Islet of Langerhans (tissue), 1 donor: ENCODE measurements at regions not wholly inside any gene's neighbourhood (a gene's known extent, or its start where the extent isn't known, plus 50 kb on each side); places are given as distances from the start of the nearest gene placed in this dataset.
"Not testable (repeated sequence)": the region's sequence is repeated elsewhere in the genome, so short reads cannot be mapped to it uniquely, and the experiment has no call there.

Experiments used
- FAIRE-seq: peaks from one replicate; lab custom pipeline; 2011; peaks lifted over from hg19 to GRCh38; lab: Jason Lieb, UNC

DNA sequence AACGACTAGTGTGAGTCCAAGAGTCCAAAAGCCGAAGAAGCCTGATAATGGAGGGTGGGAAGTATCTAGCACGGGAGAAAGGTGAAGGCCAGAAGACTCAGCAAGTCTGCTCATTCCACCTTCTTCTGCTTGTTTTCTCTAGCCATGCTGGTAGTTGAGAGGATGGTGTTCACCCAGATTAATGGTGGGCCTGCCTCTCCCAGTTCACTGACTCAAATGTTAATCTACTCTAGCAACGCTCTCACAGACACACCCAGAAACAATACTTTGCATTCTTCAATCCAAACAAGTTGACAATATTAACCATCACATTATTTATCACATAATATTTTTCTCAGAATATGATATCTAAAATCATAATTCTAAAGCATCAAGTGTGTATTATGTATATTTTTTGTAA lies 1055.1 kb upstream of the PCDH10 start:
- FAIRE-seq, result no peak

DNA sequence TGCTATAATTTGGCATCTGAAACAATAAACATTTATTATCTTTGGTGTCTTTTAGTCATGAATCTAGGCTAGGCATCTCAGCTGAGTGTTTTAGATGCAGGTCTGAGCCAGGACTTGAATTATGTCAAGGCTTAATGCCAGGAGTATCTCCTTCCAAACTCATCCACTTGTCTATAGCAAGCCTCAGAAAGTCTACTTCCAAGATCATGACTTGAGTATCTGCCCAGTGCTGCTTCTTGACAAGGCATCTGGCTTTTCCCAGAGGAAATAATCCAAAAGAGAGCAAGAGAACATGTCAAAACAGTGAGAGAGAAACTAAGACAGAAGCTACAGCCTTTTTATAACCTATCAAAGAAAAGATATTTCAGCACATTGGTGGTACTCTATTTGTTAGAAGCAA lies 1052.1 kb upstream of the PCDH10 start:
- FAIRE-seq, result no peak

GRCh38 chr4:132101526-132101925 lies 1047.6 kb upstream of the PCDH10 start:
- FAIRE-seq, result no peak

DNA sequence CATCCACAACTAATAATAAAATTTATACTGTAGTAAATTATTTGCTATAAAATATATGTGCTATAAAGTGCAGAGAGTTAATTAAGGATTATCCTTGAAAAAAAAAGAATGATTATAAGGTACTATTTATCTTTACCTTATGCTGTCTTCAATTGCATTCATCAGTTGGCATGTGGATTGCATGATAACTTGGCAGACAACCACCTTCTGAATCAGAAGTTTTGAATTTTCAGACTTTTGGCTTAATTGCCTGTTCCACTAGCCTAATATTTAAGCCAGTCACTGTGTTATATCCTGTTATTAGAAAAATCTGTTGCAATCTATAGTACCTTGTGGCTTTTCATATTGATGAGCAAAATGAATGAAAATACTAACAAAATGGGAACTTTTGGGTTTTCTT lies 1040.3 kb upstream of the PCDH10 start:
- no peak for FAIRE-seq

DNA sequence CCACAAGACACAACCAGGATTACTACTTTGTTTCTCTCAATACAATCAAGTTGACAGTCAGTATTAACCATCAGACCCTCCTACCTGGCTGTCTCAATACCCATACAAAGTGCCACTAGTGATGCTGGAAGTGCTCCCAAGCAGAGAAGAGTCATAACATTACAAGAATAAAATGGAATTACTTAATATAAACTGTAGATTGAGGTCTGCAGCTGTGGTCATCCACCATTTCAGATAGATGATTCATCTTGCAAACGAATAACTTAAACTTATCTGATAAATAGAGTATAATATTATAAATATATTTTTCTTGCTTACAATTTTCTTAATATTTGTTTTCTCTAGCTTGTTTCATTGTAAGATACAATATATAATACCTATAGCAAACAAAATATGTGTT lies 1034.2 kb upstream of the PCDH10 start:
- no peak for FAIRE-seq

DNA sequence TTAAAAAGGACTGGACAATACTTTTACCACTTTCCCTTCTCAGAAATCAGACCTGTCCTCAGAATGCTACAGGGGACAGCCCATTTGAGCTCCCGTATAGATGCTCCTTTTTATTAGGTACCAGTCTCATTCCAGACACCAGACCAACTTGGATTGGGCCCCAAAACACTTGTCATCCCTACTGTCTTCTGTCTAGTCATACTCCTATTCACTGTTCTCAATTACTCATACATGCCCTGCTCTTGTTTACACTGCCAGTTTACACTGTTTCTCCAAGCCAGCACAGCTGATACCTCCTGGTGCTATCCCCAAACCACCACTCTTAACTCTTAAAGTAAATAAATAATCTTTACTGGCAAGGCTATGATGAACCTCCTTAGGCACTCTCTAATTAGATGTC lies 1026.4 kb upstream of the PCDH10 start:
- not testable (repeated sequence) for FAIRE-seq

GRCh38 chr4:132123870-132124623 lies 1025.0 kb upstream of the PCDH10 start:
- no peak for FAIRE-seq

DNA sequence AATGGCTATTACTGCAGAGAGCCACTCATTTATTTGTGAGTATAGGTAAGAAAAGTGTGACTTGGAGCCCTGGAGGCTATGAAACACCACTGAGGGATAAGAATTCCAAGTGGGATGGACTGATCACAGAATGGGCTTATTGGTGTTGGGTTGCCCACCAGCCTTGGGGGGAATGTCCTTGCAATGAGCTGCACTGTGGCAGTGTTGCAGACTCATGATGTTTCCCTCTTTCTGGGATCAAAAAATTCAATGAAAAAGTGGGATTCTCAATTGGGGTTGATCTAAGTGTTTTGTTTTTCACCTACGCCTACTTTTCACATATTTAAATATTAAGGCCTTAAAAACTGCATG lies 1024.5 kb upstream of the PCDH10 start:
- no peak for FAIRE-seq

- FAIRE-seq, result no peak
Observed at GRCh38 chr4:132125131-132125530, 1024.0 kb upstream of the PCDH10 start.

- FAIRE-seq, result no peak
Observed at GRCh38 chr4:132132433-132132832, 1016.7 kb upstream of the PCDH10 start.

DNA sequence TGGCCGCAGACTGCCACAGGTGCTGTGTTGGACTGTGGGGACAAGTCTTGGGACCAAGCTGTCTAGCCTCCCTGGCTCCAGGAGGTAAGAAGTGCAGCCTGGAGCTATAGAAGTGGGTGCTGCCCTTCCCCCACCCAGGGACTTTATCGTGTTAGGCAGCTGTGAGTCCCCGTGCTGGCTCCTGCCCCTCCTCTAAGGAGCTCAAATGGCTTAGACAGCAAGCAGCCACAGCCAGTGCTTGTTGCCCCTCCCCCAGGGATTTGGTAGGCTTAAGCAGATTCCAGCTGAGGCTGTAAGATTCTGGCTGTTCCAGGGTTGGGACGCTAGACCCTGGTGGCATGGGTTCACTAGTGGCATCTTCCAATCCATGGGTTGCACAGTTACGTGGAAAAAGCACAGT lies 979.4 kb upstream of the PCDH10 start:
- no peak for FAIRE-seq

- FAIRE-seq, result no peak
Observed at GRCh38 chr4:132180020-132180427, 969.1 kb upstream of the PCDH10 start.

DNA sequence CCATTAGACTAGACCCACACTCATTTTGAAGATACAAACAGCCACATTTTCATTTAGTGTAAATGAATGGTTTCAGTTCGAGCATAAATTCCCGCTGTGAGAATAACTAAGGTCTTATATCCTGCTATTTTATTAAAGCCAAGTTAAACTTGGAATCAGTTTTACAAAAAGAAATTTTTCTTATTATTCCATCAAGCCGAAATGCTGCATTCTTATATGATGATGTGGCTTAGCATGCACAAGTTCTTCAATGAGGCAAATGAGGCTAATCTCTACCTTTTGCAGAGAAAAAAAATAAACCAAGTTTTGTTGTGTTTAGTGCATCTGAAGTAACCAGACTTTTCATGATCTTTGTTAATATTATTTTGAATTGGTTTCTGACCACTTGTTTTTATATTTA lies 953.9 kb upstream of the PCDH10 start:
- FAIRE-seq, result no peak

- FAIRE-seq, result no peak
Observed at GRCh38 chr4:132203618-132204017, 945.5 kb upstream of the PCDH10 start.

- no peak for FAIRE-seq
Observed at GRCh38 chr4:132214519-132214918, 934.6 kb upstream of the PCDH10 start.

- FAIRE-seq, result no peak
Observed at GRCh38 chr4:132218406-132218805, 930.7 kb upstream of the PCDH10 start.

DNA sequence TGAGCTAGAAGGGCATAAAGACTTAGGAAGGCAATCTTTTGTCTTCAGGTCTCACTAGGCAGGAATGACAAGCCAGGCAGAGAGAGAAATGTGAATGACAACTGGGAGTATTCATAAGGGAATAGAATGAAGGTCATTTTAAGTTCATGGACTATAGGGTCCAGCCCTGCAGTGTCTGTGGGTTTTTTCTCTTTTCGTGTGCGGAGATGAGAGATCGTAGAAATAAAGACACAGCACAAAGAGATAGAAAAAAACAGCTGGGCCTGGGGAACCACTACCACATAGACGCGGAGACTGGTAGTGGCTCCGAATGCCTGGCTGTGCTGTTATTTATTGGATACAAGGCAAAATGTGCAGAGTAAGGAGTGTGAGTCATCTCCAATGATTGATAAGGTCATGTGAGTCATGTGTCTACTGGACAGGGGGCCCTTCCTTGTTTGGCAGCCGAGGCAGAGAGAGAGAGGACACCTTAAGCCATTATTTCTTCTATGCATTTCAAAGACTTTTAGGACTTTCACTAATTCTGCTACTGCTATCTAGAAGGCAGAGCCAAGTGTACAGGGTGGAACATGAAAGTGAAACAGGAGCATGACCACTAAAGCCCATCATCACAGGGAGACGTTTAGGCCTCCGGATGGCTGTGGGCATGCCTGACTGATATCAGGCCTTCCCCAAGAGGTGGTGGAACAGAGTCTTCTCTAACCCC lies 921.8 kb upstream of the PCDH10 start:
- FAIRE-seq, result no peak

DNA sequence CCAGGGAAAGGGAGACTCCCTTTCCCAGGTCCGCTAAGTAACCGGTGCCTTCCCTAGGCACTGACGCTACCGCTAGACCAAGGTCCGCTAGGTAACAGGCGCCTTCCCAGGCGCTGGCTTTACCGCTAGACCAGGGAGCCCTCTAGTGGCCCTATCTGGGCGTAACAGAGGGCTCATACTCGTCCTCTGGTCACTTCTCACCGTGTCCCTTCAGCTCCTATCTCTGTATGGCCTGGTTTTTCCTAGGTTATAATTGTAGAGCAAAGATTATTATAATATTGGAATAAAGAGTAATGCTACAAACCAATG lies 921.3 kb upstream of the PCDH10 start:
- not testable (repeated sequence) for FAIRE-seq

GRCh38 chr4:132228676-132229075 lies 920.4 kb upstream of the PCDH10 start:
- no peak for FAIRE-seq

GRCh38 chr4:132230025-132230424 lies 919.1 kb upstream of the PCDH10 start:
- no peak for FAIRE-seq

DNA sequence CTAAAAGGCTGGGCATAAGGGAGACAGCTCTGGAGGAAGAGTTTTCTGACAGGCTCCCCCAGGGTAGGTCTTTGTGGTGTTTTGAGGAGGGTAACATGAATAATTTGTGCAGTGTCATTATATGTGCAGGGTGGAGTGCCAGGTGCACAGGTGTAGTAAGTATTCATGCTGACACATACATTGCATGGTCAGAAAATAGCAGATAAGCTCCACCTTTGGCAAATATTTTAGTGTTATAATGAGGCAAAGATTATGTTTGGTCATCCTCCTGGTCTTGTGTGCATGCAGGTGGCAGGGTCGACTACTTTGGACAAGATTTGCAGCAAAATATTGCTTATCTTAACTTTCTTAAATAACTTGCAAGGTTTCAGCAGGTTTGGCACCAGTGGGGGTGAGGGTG lies 910.4 kb upstream of the PCDH10 start:
- FAIRE-seq, result no peak

DNA sequence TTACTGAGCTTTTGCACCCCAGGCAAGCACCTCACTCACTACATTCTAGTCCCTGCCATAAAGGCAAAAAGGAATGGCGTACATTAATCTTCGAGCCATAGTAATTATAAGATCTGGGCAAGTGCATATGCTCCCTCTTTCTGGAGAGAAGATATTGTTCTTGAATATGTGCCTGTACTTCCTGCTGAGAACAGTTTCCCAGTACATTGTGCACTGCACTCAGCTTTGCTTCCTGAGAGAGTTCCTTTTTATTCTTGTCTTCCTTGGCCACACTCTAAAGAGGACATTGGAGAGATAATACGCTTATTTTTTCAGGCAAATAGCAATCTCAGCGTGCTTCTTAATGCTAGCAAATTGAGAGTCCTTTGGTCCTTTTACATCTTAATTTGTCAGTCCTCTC lies 909.0 kb upstream of the PCDH10 start:
- no peak for FAIRE-seq

GRCh38 chr4:132245319-132245718 lies 903.8 kb upstream of the PCDH10 start:
- FAIRE-seq, result no peak

GRCh38 chr4:132264176-132264575 lies 884.9 kb upstream of the PCDH10 start:
- no peak for FAIRE-seq
